ENCODE measurements at regions not wholly inside any gene's neighbourhood (a gene's known extent, or its start where the extent isn't known, plus 50 kb on each side); places are given as distances from the start of the nearest gene placed in this dataset.
A peak's percentile ranks its signal among the peaks of the same experiment; 100 is the strongest.

DNA sequence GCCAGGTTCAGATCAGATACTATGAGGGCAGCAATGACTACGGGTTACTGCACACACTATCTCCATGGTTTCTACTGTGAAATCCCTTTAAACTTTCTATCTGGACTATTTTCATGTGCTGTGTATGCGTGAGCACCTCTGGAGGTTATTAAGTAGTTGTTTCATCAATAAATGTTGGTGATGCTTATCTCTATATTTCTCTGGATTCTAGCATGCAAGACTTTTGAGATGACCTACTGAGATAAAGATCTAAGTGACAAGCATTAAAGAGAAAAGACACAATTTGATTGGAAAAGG, 194.0 kb downstream of the NRIP1 start:
- no peaks in the 10 kb centered on the region for H3K27me3 ChIP-seq (ENCODE audit: control insufficient read depth, extremely low read depth, insufficient read depth, low read length)
- H3K9me3 ChIP-seq (ENCODE audit: control insufficient read depth, low read depth, low read length): no peaks in the 10 kb centered on the region
- no peak overlapping the region for H3K27ac ChIP-seq (ENCODE audit: control insufficient read depth, insufficient read depth, low read length)
- DNase-seq (ENCODE audit: low read depth, low spot score) (no peak), FAIRE-seq (no peak)
- H2AFZ ChIP-seq (ENCODE audit: control insufficient read depth, low read length): peak overlapping the region; percentile 75
- no peak overlapping the region for H3K9ac ChIP-seq (ENCODE audit: control insufficient read depth, extremely low read depth, insufficient read depth, low read length)
- no peaks in the 10 kb centered on the region for H3K79me2 ChIP-seq (ENCODE audit: control insufficient read depth, insufficient read depth, low read length)
- H3K36me3 ChIP-seq (ENCODE audit: control insufficient read depth in 2 of 2, extremely low read depth in 1 of 2, insufficient read depth in 2 of 2, low read length in 2 of 2): no peaks in the 10 kb centered on the region
- dilution Hi-C loops (cut with MboI; ENCODE audit: extremely low pct_ligation_motif_present, low sequenced_read_pairs): no loop called here
- TF ChIP-seq EZH2 (IDR thresholded peaks at IDR 0.05; ENCODE audit: low read length): no peak
- TF ChIP-seq, protein P1, sequence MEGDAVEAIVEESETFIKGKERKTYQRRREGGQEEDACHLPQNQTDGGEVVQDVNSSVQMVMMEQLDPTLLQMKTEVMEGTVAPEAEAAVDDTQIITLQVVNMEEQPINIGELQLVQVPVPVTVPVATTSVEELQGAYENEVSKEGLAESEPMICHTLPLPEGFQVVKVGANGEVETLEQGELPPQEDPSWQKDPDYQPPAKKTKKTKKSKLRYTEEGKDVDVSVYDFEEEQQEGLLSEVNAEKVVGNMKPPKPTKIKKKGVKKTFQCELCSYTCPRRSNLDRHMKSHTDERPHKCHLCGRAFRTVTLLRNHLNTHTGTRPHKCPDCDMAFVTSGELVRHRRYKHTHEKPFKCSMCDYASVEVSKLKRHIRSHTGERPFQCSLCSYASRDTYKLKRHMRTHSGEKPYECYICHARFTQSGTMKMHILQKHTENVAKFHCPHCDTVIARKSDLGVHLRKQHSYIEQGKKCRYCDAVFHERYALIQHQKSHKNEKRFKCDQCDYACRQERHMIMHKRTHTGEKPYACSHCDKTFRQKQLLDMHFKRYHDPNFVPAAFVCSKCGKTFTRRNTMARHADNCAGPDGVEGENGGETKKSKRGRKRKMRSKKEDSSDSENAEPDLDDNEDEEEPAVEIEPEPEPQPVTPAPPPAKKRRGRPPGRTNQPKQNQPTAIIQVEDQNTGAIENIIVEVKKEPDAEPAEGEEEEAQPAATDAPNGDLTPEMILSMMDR (optimal IDR thresholded peaks at IDR 0.05 in 1 of 3, IDR thresholded peaks at IDR 0.05 in 1 of 3, conservative IDR thresholded peaks at IDR 0.05 in 1 of 3; ENCODE audit: extremely low read depth in 1 of 3, insufficient read depth in 2 of 3, low read length in 3 of 3): no peak
- H3K4me3 ChIP-seq (ENCODE audit: control insufficient read depth in 2 of 3, extremely low read depth in 1 of 3, insufficient read depth in 2 of 3, low read depth in 1 of 3, low read length in 3 of 3): no peak overlapping the region
- H3K4me2 ChIP-seq (ENCODE audit: control insufficient read depth, extremely low read depth, insufficient read depth, low read depth, low read length): peak overlapping the region; percentile 58
- H3K4me1 ChIP-seq (ENCODE audit: control insufficient read depth, extremely low read depth, insufficient read depth, low read length): peaks cover 21% of the 10 kb centered on the region
- H4K20me1 ChIP-seq (ENCODE audit: control insufficient read depth, extremely low read depth, insufficient read depth, low read length): no peaks in the 10 kb centered on the region
- H3K9me1 ChIP-seq (ENCODE audit: control insufficient read depth, extremely low read depth, insufficient read depth, low read length): no peaks in the 10 kb centered on the region

DNA sequence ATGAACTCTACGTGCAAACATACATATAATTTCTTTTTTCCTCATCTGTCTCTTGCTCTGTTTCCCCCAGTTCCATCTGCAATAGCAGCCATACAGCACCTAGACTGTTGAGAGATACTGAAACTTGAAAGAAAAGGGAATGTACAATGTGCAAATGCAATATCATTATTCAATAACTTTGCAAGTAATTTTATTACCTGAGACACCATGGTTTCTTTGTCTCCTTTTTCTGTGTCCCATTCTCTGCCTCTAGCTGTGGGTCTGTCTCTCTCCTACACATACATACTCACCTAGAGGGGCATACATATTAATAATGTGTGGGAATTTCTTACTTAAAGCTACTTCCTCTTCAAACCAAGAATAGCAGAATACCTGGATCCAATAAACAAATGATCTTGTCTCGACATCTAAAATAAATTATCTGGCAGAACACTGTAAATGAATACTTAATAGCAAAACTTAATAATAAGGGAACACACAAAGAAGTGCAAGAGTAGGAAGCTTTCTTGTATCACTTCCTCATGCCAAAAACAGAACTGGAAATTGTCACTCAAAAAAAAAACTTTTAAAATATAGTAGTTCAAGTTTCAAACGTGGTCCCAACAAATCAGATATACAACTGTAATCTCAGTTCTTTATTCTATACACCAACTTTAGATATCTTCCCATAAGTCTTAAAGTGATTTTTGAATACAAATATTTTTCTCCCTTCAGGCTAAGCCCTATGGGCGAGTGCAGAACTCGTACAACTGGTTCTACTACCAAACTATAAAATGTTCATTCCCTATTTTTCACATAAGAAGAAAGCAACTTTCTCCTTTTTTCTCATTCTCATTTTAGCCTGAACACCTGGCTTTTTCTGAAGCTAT, 194.6 kb downstream of the NRIP1 start:
- Histone ChIP-seq H3K4me3 (ENCODE audit: control insufficient read depth in 2 of 3, extremely low read depth in 1 of 3, insufficient read depth in 2 of 3, low read depth in 1 of 3, low read length in 3 of 3) (no peak overlapping the region), H4K20me1 (ENCODE audit: control insufficient read depth, extremely low read depth, insufficient read depth, low read length) (no peaks in the 10 kb centered on the region), H3K9me3 (ENCODE audit: control insufficient read depth, low read depth, low read length) (no peaks in the 10 kb centered on the region), H3K4me1 (ENCODE audit: control insufficient read depth, extremely low read depth, insufficient read depth, low read length) (peaks cover 21% of the 10 kb centered on the region), H3K4me2 (ENCODE audit: control insufficient read depth, extremely low read depth, insufficient read depth, low read depth, low read length) (peak overlapping the region; percentile 58), H3K27me3 (ENCODE audit: control insufficient read depth, extremely low read depth, insufficient read depth, low read length) (no peaks in the 10 kb centered on the region), H2AFZ (ENCODE audit: control insufficient read depth, low read length) (peak overlapping the region; percentile 75), H3K9ac (ENCODE audit: control insufficient read depth, extremely low read depth, insufficient read depth, low read length) (no peak overlapping the region), H3K79me2 (ENCODE audit: control insufficient read depth, insufficient read depth, low read length) (no peaks in the 10 kb centered on the region), H3K9me1 (ENCODE audit: control insufficient read depth, extremely low read depth, insufficient read depth, low read length) (no peaks in the 10 kb centered on the region), H3K27ac (ENCODE audit: control insufficient read depth, insufficient read depth, low read length) (no peak overlapping the region), H3K36me3 (ENCODE audit: control insufficient read depth in 2 of 2, extremely low read depth in 1 of 2, insufficient read depth in 2 of 2, low read length in 2 of 2) (no peaks in the 10 kb centered on the region)
- TF ChIP-seq, protein P1 (optimal IDR thresholded peaks at IDR 0.05 in 1 of 3, IDR thresholded peaks at IDR 0.05 in 1 of 3, conservative IDR thresholded peaks at IDR 0.05 in 1 of 3; ENCODE audit: extremely low read depth in 1 of 3, insufficient read depth in 2 of 3, low read length in 3 of 3): no peak
- no peak for TF ChIP-seq EZH2 (IDR thresholded peaks at IDR 0.05; ENCODE audit: low read length)
- FAIRE-seq: no peak
- no peak for DNase-seq (ENCODE audit: low read depth, low spot score)
- dilution Hi-C loops (cut with MboI; ENCODE audit: extremely low pct_ligation_motif_present, low sequenced_read_pairs): no loop called here
